Choroid plexus epithelial cell (primary cell): ENCODE measurements at regions not wholly inside any gene's neighbourhood (a gene's known extent, or its start where the extent isn't known, plus 50 kb on each side); places are given as distances from the start of the nearest gene placed in this dataset.
A peak's percentile ranks its signal among the peaks of the same experiment; 100 is the strongest.

Source experiments
- DNase-seq: peaks from one replicate; pipeline ENCODE4 v3.0.0-alpha.2; 2010; ENCODE audit warnings: low read depth
- H3K4me3 ChIP-seq: 2 replicates; pipeline ENCODE4 v1.5.1; 2011; ENCODE audit warnings: low read depth, mild to moderate bottlenecking, control low read depth, low read length, moderate library complexity
- CTCF ChIP-seq: conservative IDR thresholded peaks from 2 replicates; pipeline ENCODE4 v1.5.1; 2011; ENCODE audit warnings: low read depth, mild to moderate bottlenecking, control low read depth, inconsistent platforms, low read length, moderate library complexity

- no peak overlapping the region for H3K4me3 ChIP-seq
- no peak for TF ChIP-seq CTCF
- DNase-seq = no peak
These were observed 480.4 kb upstream of the ZNF608 start for GRCh38 chr5:125226825-125227224.

DNA sequence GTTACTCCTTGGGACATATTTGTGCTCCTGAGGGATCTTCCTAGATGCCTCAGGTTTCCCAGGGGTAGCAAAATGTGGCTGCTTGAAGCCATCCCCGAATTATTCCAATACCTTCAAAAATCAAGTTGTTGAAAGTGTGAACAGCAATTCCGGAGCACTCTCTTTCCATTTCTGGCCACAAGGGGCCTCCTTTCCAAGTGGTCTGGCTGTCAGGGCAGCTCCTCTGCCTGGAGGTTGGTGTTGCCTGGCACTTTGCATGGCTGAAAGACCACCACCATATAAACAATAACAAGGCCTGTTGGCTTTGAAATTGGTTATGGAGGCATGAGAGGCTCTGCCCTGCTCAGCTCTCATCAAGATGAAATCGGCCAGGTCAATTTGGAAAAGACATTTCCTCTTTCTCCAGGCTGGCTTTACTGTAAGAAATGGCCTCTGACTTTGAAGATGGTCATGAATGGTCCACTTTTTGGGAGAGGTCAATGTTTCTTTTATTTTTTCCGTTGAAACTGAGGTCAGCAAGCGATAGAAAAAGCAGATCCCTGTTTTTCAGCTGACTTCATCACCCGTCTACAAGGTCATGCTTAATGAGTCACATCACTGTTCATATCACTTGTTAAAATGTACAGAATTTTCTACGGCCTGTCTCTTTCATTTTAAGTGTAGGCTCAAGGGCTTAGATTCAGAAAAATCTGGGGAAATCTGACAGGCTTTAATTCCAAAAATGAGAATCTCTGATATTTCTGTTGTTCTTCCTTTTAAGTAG is 481.1 kb upstream of the ZNF608 start:
- peak; percentile 81 for TF ChIP-seq CTCF
- DNase-seq = peak; percentile 57

GRCh38 chr5:125228363-125229070 is 482.1 kb upstream of the ZNF608 start:
- TF ChIP-seq CTCF = no peak
- H3K4me3 ChIP-seq = no peak overlapping the region
- DNase-seq = no peak

More for the DNA sequence above, 481.1 kb upstream of the ZNF608 start:
- H3K4me3 ChIP-seq = no peak overlapping the region

GRCh38 chr5:125229556-125229955 is 483.1 kb upstream of the ZNF608 start:
- TF ChIP-seq CTCF = no peak
- no peak for DNase-seq
- no peak overlapping the region for H3K4me3 ChIP-seq

DNA sequence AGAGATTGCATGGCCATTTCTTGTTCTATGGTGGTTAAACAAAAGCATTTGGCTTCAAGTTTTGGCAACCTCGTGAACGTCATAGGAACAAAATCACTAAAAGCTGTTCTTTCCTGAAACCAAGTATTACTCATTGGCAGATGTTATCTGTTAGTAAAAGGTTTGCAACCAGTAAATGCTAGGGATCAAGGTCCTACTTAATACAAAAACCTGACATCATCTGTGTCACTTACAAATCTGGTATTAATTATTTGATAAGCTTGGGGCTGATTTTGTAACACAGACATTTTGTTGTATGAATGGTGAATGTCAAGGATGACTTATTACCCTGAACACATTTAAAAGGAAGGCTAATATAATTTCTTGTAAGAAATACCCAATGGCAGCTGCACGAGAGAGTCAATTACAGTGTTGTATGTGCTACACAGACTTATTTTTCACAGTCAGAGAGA is 486.4 kb upstream of the ZNF608 start:
- peak; percentile 18 for DNase-seq
- no peak overlapping the region for H3K4me3 ChIP-seq
- TF ChIP-seq CTCF = no peak

DNA sequence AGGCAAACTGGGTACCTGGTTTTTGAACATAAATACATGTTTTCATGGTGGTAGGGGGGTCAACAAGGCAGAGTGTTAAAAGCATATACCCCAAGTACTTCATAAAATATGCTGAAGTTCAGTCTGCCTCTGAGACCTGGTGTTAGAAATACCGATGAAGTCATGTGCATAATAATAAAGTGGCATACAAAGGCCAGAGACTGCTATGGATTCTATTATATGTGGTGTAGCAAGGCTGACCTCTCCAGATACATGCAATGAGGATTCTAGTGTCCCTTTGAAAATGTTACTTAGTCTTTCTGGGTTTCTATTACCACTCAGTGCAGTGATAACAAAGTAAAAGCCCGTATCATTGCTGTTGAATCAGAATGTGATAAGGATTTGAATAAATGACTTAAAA is 487.5 kb upstream of the ZNF608 start:
- H3K4me3 ChIP-seq = no peak overlapping the region
- no peak for TF ChIP-seq CTCF
- DNase-seq = no peak
